NCI-H1105 treated with DMSO at 0.1 percent for 48 hours (cell line): ENCODE measurements at regions not wholly inside any gene's neighbourhood (a gene's known extent, or its start where the extent isn't known, plus 50 kb on each side); places are given as distances from the start of the nearest gene placed in this dataset.
A peak's percentile ranks its signal among the peaks of the same experiment; 100 is the strongest.

ENCODE experiments used
- DNase-seq: peaks from one replicate; lab custom pipeline; 2025; lab: John Stamatoyannopoulos, UW

- no peak for DNase-seq
Observed at GRCh38 chr11:110027627-110028371, 65.4 kb upstream of the ZC3H12C start.

GRCh38 chr11:110028921-110029320, 64.3 kb upstream of the ZC3H12C start:
- DNase-seq, result no peak

GRCh38 chr11:110029714-110030113, 63.5 kb upstream of the ZC3H12C start:
- no peak for DNase-seq

- no peak for DNase-seq
Observed at GRCh38 chr11:110031171-110031570, 62.0 kb upstream of the ZC3H12C start.

GRCh38 chr11:110032259-110032658, 60.9 kb upstream of the ZC3H12C start:
- no peak for DNase-seq

- DNase-seq, result no peak
Observed at GRCh38 chr11:110032957-110033570, 60.1 kb upstream of the ZC3H12C start.

GRCh38 chr11:110034806-110035205, 58.4 kb upstream of the ZC3H12C start:
- no peak for DNase-seq

- DNase-seq, result no peak
Observed at GRCh38 chr11:110035357-110035756, 57.8 kb upstream of the ZC3H12C start.

- peak; percentile 15 for DNase-seq
Observed at GRCh38 chr11:110038201-110038600, 55.0 kb upstream of the ZC3H12C start.
